H1 (cell line): ENCODE measurements at regions not wholly inside any gene's neighbourhood (a gene's known extent, or its start where the extent isn't known, plus 50 kb on each side); places are given as distances from the start of the nearest gene placed in this dataset.

ENCODE experiments used
- CTCF ChIA-PET: fragments of 300-600 bp; sonication (Branson Sonifier 250); formaldehyde crosslinking; loops from one replicate; lab custom pipeline; 2021; ENCODE audit not compliant: partially characterized antibody; lab: Charles Lee
- POLR2A ChIA-PET: fragments of 300-600 bp; sonication (Branson Sonifier 250); formaldehyde crosslinking; loops from one replicate; lab custom pipeline; 2021; ENCODE audit warnings: inconsistent platforms; ENCODE audit not compliant: partially characterized antibody; lab: Charles Lee
- DNase-seq, 2 experiments: peaks; one replicate each; pipeline versions ENCODE4 v3.0.0 to v3.0.0-alpha.2; 2010 to 2022; ENCODE audit warnings: low spot score in 2 of 2, low read depth in 1 of 2, mixed read lengths in 1 of 2
- FAIRE-seq: peaks from 2 replicates; lab custom pipeline; 2011; peaks lifted over from hg19 to GRCh38; lab: Jason Lieb, UNC
- H2AFZ ChIP-seq: 2 replicates; pipeline ENCODE4 v1.8.1; 2012; ENCODE audit warnings: low read length, inconsistent platforms
- H2AK5ac ChIP-seq: 2 replicates; pipeline ENCODE4 v1.6.1; 2013; ENCODE audit warnings: low read depth, low read length
- H2BK120ac ChIP-seq: replicated peaks from 2 replicates; pipeline ENCODE3; 2013; ENCODE audit warnings: low read depth, low read length, inconsistent platforms
- H2BK12ac ChIP-seq: 2 replicates; pipeline ENCODE4 v1.6.1; 2013; ENCODE audit warnings: low read depth, low read length
- H2BK15ac ChIP-seq: 2 replicates; pipeline ENCODE4 v1.6.1; 2013; ENCODE audit warnings: low read length
- H2BK20ac ChIP-seq: 2 replicates; pipeline ENCODE4 v1.6.1; 2013; ENCODE audit warnings: low read length
- H2BK5ac ChIP-seq: 2 replicates; pipeline ENCODE4 v1.6.1; 2013; ENCODE audit warnings: low read depth, low read length
- H3K14ac ChIP-seq: 2 replicates; pipeline ENCODE4 v1.6.1; 2013; ENCODE audit warnings: inconsistent platforms; ENCODE audit not compliant: insufficient read length
- H3K18ac ChIP-seq: 2 replicates; pipeline ENCODE4 v1.6.1; 2013; ENCODE audit warnings: low read length; ENCODE audit errors: extremely low read depth
- H3K23ac ChIP-seq: 2 replicates; pipeline ENCODE4 v1.6.1; 2013; ENCODE audit warnings: inconsistent platforms; ENCODE audit not compliant: insufficient read length
- H3K23me2 ChIP-seq: 2 replicates; pipeline ENCODE4 v1.6.1; 2013; ENCODE audit warnings: low read depth, low read length
- H3K27ac ChIP-seq: 2 replicates; pipeline ENCODE4 v1.6.1; 2011; ENCODE audit warnings: low read depth, low read length, inconsistent platforms
- H3K27me3 ChIP-seq, 4 experiments: replicated peaks in 1 of 4; 1 replicate in 1 of 4; 2 replicates in 3 of 4; pipeline versions ENCODE4 v1.6.1 to v1.8.1; 2011 to 2013; ENCODE audit warnings: low read length in 3 of 4, mild to moderate bottlenecking in 3 of 4, inconsistent platforms in 2 of 4, mixed read lengths in 2 of 4, moderate library complexity in 1 of 4; ENCODE audit not compliant: control insufficient read depth in 3 of 4, insufficient read depth in 3 of 4; ENCODE audit errors: extremely low read depth in 1 of 4
- H3K36me3 ChIP-seq, 4 experiments: 2 replicates each; pipeline versions ENCODE4 v1.6.1 to v1.8.1; 2011 to 2013; ENCODE audit warnings: mild to moderate bottlenecking in 4 of 4, low read length in 3 of 4, moderate library complexity in 2 of 4, control low read depth in 1 of 4, inconsistent platforms in 1 of 4; ENCODE audit not compliant: insufficient read depth in 4 of 4, control insufficient read depth in 2 of 4
- H3K4ac ChIP-seq: replicated peaks from 2 replicates; pipeline ENCODE3; 2013; ENCODE audit warnings: low read length, low read depth, mixed read lengths, inconsistent platforms; ENCODE audit not compliant: insufficient read length
- H3K4me1 ChIP-seq, 4 experiments: replicated peaks in 1 of 4; 1 replicate in 1 of 4; 2 replicates in 3 of 4; pipeline versions ENCODE4 v1.6.1 to v1.8.1; 2011 to 2013; ENCODE audit warnings: low read length in 3 of 4, inconsistent platforms in 2 of 4, mixed read lengths in 1 of 4; ENCODE audit not compliant: insufficient read depth in 4 of 4, control insufficient read depth in 3 of 4
- H3K4me2 ChIP-seq, 2 experiments: 2 replicates each; pipeline versions ENCODE4 v1.6.1 to v1.8.1; 2011 to 2013; ENCODE audit warnings: low read depth in 2 of 2, low read length in 2 of 2, control low read depth in 1 of 2, inconsistent platforms in 1 of 2, mild to moderate bottlenecking in 1 of 2; ENCODE audit not compliant: insufficient read depth in 1 of 2
- H3K4me3 ChIP-seq, 4 experiments: fragments of 200-600, 300-600 bp in 1 of 4; sonication (generic), shearing (Covaris generic), sonication (Bioruptor Twin) in 1 of 4; 2 replicates each; pipeline versions ENCODE4 v1.5.1 to v1.8.1; 2011 to 2016; ENCODE audit warnings: low read length in 4 of 4, low read depth in 3 of 4, control low read depth in 2 of 4, inconsistent platforms in 2 of 4, mild to moderate bottlenecking in 2 of 4, mixed read lengths in 1 of 4, moderate library complexity in 1 of 4; ENCODE audit not compliant: insufficient read depth in 2 of 4; ENCODE audit errors: extremely low read depth in 1 of 4
- H3K56ac ChIP-seq: replicated peaks from 2 replicates; pipeline ENCODE3; 2013; ENCODE audit warnings: low read depth, mild to moderate bottlenecking, mixed read lengths, low read length, inconsistent platforms; ENCODE audit not compliant: insufficient read length
- H3K79me1 ChIP-seq: 2 replicates; pipeline ENCODE4 v1.6.1; 2013; ENCODE audit warnings: low read depth, low read length, control low read depth
- H3K79me2 ChIP-seq, 2 experiments: 2 replicates each; pipeline versions ENCODE4 v1.6.1 to v1.8.1; 2012 to 2013; ENCODE audit warnings: low read length in 2 of 2, mild to moderate bottlenecking in 2 of 2, inconsistent platforms in 1 of 2; ENCODE audit not compliant: insufficient read depth in 2 of 2, control insufficient read depth in 1 of 2
- H3K9ac ChIP-seq, 4 experiments: replicated peaks in 1 of 4; 1 replicate in 1 of 4; 2 replicates in 3 of 4; pipeline versions ENCODE4 v1.6.1 to v1.8.1; 2011 to 2013; ENCODE audit warnings: low read depth in 3 of 4, low read length in 3 of 4, control low read depth in 2 of 4, mild to moderate bottlenecking in 2 of 4, moderate library complexity in 2 of 4, inconsistent platforms in 1 of 4; ENCODE audit errors: extremely low read depth in 1 of 4
- H3K9me3 ChIP-seq, 2 experiments: 2 replicates each; pipeline versions ENCODE4 v1.6.1 to v1.8.1; 2012 to 2013; ENCODE audit warnings: mild to moderate bottlenecking in 2 of 2, moderate library complexity in 2 of 2, control low read depth in 1 of 2, inconsistent platforms in 1 of 2, low read depth in 1 of 2, low read length in 1 of 2, mixed read lengths in 1 of 2; ENCODE audit not compliant: insufficient read depth in 2 of 2
- H4K20me1 ChIP-seq, 2 experiments: replicated peaks in 1 of 2; 2 replicates each; pipeline versions ENCODE3 to v1.8.1; 2011 to 2013; ENCODE audit warnings: inconsistent platforms in 2 of 2, low read length in 2 of 2, mild to moderate bottlenecking in 1 of 2; ENCODE audit not compliant: insufficient read depth in 2 of 2, control insufficient read depth in 1 of 2
- H4K5ac ChIP-seq: 2 replicates; pipeline ENCODE4 v1.6.1; 2013; ENCODE audit warnings: low read length, low read depth, mixed read lengths, inconsistent platforms; ENCODE audit not compliant: insufficient read length
- H4K8ac ChIP-seq: 2 replicates; pipeline ENCODE4 v1.8.0; 2013; ENCODE audit warnings: mild to moderate bottlenecking, moderate library complexity, low read length, inconsistent platforms; ENCODE audit not compliant: insufficient read depth; ENCODE audit errors: extremely low read depth
- H4K91ac ChIP-seq: replicated peaks from 2 replicates; pipeline ENCODE3; 2013; ENCODE audit warnings: low read length, mixed read lengths, inconsistent platforms; ENCODE audit not compliant: insufficient read length
- CBX5 ChIP-seq: fragments of 300-800, 300-1000 bp; sonication (generic); IDR thresholded peaks from 2 replicates; pipeline ENCODE4 v1.7.1; 2016; ENCODE audit warnings: antibody characterized with exemption, low read length, low read depth
- CTCF ChIP-seq, 3 experiments: IDR thresholded peaks; 1 replicate in 2 of 3; 2 replicates in 1 of 3; pipeline versions ENCODE4 v1.5.1 to v1.6.1; 2011; ENCODE audit warnings: low read length in 3 of 3, mild to moderate bottlenecking in 3 of 3, inconsistent platforms in 2 of 3, low read depth in 1 of 3, moderate library complexity in 1 of 3; ENCODE audit not compliant: insufficient read depth in 1 of 3; ENCODE audit errors: control extremely low read depth in 1 of 3
- EP300 ChIP-seq, 2 experiments: IDR thresholded peaks; 1 replicate in 1 of 2; 2 replicates in 1 of 2; pipeline ENCODE4 v1.6.1; 2011 to 2012; ENCODE audit warnings: low read depth in 2 of 2, low read length in 2 of 2, mild to moderate bottlenecking in 2 of 2, borderline replicate concordance in 1 of 2, inconsistent platforms in 1 of 2, moderate library complexity in 1 of 2
- GTF2F1 ChIP-seq: IDR thresholded peaks from 2 replicates; pipeline ENCODE4 v1.6.1; 2012; ENCODE audit warnings: low read depth, low read length, improper control_type of control experiment, borderline replicate concordance

GRCh38 chr2:150883613-150883895, 378.1 kb downstream of the RBM43 start:
- DNase-seq (no peak), FAIRE-seq (no peak)
- no peak overlapping the region for H2BK15ac ChIP-seq
- H4K20me1 ChIP-seq, result no peaks in the 10 kb centered on the region
- POLR2A ChIA-PET, result no interaction called here
- no peak overlapping the region for H3K4me2 ChIP-seq
- CTCF ChIA-PET, result no interaction called here
- no peak overlapping the region for H2BK5ac ChIP-seq
- H3K79me1 ChIP-seq, result no peaks in the 10 kb centered on the region
- peaks cover 0 to 2% (median 0%) of the 10 kb centered on the region in 4 experiments; a peak in 2 of 7 replicates for H3K27me3 ChIP-seq
- H2BK12ac ChIP-seq, result no peak overlapping the region
- no peak overlapping the region for H3K4me3 ChIP-seq
- H2BK120ac ChIP-seq, result no peak overlapping the region
- H3K23ac ChIP-seq, result no peak overlapping the region
- H4K91ac ChIP-seq, result no peak overlapping the region
- H3K23me2 ChIP-seq, result no peaks in the 10 kb centered on the region
- H3K4me1 ChIP-seq, result no peaks in the 10 kb centered on the region
- H2BK20ac ChIP-seq, result no peak overlapping the region
- no peaks in the 10 kb centered on the region for H3K9me3 ChIP-seq
- no peak for TF ChIP-seq GTF2F1
- TF ChIP-seq EP300 (IDR thresholded peaks at IDR 0.05; ENCODE audit: borderline replicate concordance in 1 of 2, low read depth in 2 of 2, low read length in 2 of 2), result no peak
- no peak for TF ChIP-seq CTCF (IDR thresholded peaks at IDR 0.05; ENCODE audit: control extremely low read depth in 1 of 3, insufficient read depth in 1 of 3, low read depth in 1 of 3, low read length in 3 of 3)
- no peak for TF ChIP-seq CBX5
- H3K14ac ChIP-seq, result no peak overlapping the region
- H3K56ac ChIP-seq, result no peak overlapping the region
- no peaks in the 10 kb centered on the region for H3K36me3 ChIP-seq
- H3K9ac ChIP-seq, result no peak overlapping the region
- H4K5ac ChIP-seq, result no peak overlapping the region
- no peak overlapping the region for H3K27ac ChIP-seq
- H3K79me2 ChIP-seq, result no peaks in the 10 kb centered on the region
- H2AFZ ChIP-seq, result no peak overlapping the region
- H3K4ac ChIP-seq, result no peak overlapping the region
- no peak overlapping the region for H3K18ac ChIP-seq
- H2AK5ac ChIP-seq, result no peak overlapping the region
- H4K8ac ChIP-seq, result no peak overlapping the region
